GM20000 (cell line): ENCODE measurements at regions not wholly inside any gene's neighbourhood (a gene's known extent, or its start where the extent isn't known, plus 50 kb on each side); places are given as distances from the start of the nearest gene placed in this dataset.

Experiments
- DNase-seq: peaks from one replicate; pipeline ENCODE4 v3.0.0; 2012; ENCODE audit warnings: low spot score
- TF ChIP-seq, protein P1 (sequence below): IDR thresholded peaks from 2 replicates; pipeline ENCODE4 v1.5.1; 2012; ENCODE audit warnings: mild to moderate bottlenecking, control low read depth; ENCODE audit errors: extremely low read depth, missing control alignments

DNA sequence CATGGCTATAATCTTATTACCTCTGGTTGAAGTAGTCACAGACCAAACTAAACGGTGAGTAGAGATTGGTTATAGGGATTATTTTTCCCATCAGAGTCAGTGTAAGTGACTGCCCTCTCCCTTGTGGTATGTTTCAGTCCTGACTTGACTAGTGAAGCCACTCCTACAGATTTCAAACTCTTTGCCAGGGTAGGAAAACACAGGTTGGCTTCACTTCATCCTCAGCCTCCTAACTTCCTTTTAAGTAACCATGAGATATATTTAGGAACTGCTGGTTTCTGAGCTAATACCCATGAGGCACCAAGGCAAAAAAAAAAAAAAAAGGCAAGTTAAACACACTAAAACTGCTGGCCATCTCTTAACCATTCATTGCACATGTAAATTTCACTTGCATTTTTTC lies 349.2 kb upstream of the MCTP2 start:
- TF ChIP-seq, protein P1, sequence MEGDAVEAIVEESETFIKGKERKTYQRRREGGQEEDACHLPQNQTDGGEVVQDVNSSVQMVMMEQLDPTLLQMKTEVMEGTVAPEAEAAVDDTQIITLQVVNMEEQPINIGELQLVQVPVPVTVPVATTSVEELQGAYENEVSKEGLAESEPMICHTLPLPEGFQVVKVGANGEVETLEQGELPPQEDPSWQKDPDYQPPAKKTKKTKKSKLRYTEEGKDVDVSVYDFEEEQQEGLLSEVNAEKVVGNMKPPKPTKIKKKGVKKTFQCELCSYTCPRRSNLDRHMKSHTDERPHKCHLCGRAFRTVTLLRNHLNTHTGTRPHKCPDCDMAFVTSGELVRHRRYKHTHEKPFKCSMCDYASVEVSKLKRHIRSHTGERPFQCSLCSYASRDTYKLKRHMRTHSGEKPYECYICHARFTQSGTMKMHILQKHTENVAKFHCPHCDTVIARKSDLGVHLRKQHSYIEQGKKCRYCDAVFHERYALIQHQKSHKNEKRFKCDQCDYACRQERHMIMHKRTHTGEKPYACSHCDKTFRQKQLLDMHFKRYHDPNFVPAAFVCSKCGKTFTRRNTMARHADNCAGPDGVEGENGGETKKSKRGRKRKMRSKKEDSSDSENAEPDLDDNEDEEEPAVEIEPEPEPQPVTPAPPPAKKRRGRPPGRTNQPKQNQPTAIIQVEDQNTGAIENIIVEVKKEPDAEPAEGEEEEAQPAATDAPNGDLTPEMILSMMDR: no peak
- no peak for DNase-seq

GRCh38 chr15:93881310-93881709 lies 350.1 kb upstream of the MCTP2 start:
- DNase-seq: no peak
- TF ChIP-seq, protein P1: no peak

DNA sequence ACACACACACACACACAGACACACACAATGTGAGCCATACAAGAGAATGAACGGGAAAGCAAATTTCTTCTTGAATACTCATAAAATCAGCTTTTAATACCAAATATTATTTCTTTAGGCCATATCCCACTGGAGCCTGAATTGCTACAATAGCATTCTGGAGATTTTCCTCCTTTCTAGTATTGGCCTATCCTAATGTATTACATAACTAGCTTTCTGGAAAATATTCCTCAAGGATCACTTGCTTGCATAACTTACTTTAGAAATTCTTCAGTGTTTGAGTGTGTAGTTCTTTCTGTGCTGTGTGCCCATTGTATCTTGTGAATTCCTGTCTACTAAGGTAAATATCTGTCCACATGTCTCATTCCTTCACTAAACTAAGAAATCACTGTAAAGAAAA lies 351.0 kb upstream of the MCTP2 start:
- TF ChIP-seq, protein P1: no peak
- DNase-seq: no peak

GRCh38 chr15:93870583-93870982 lies 360.8 kb upstream of the MCTP2 start:
- no peak for DNase-seq
- TF ChIP-seq, protein P1: no peak

- TF ChIP-seq, protein P1: no peak
- no peak for DNase-seq
Measured at GRCh38 chr15:93866948-93867347, 364.4 kb upstream of the MCTP2 start.

GRCh38 chr15:93866476-93866875 lies 364.9 kb upstream of the MCTP2 start:
- TF ChIP-seq, protein P1: no peak
- DNase-seq: no peak

GRCh38 chr15:93865586-93865985 lies 365.8 kb upstream of the MCTP2 start:
- TF ChIP-seq, protein P1: no peak
- no peak for DNase-seq

GRCh38 chr15:93862791-93863190 lies 368.6 kb upstream of the MCTP2 start:
- TF ChIP-seq, protein P1: no peak

More at GRCh38 chr15:93862791-93863190, 368.6 kb upstream of the MCTP2 start:
- DNase-seq: no peak
